ENCODE measurements at regions not wholly inside any gene's neighbourhood (a gene's known extent, or its start where the extent isn't known, plus 50 kb on each side); places are given as distances from the start of the nearest gene placed in this dataset.
"Not testable (repeated sequence)": the region's sequence is repeated elsewhere in the genome, so short reads cannot be mapped to it uniquely, and the experiment has no call there.

DNA sequence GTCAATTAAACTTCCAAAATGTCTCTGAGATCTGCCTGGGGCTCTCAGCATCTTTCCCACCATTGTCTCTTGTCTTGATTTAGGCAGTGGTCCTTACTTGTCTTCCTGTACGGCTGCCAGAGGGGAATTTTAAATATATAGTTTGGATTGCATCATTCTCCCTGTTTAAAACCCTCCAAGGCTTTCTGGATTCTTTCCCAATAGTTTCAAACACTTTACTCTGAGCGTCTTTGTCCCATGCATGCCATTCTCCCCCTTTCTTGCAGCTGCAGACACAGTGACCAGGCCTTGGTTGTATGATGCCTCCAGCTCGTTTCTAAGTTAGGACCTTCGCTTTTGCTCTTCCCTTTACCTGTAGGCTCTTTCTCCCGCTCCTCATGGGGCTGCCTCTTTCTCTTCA lies 323.3 kb upstream of the CTNNB1 start:
- no peaks in the 10 kb centered on the region for H3K36me3 Mint-ChIP-seq (ENCODE audit: low read depth)

DNA sequence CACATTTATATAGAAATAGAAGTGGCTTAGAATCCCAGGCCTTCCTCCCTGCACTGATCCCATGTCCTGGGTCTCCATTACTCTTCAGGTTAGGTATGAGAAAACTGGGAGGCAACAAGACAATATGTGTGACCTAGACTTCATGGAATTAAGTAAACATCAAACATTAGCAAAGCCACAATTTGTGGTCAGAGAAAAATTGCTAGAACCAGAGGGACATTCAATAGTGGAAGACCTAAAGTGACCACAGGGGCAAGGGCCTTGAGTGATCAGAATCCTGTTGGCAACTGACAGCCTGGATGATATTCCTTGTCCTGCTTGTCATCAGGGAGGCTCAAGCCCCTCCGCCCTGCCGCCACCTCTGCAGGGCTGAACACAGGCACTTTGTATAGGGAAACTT lies 322.8 kb upstream of the CTNNB1 start:
- no peak overlapping the region for H3K27ac Mint-ChIP-seq
- no peaks in the 10 kb centered on the region for H3K36me3 Mint-ChIP-seq (ENCODE audit: low read depth)
- H3K4me1 Mint-ChIP-seq (ENCODE audit: low read depth): no peaks in the 10 kb centered on the region
- H3K9me3 Mint-ChIP-seq: no peaks in the 10 kb centered on the region
- intact Hi-C loops (cut with micrococcal nuclease): no loop called here
- no peaks in the 10 kb centered on the region for H3K27me3 Mint-ChIP-seq (ENCODE audit: low read depth)
- CTCF ChIA-PET: no interaction called here
- no peak overlapping the region for H3K4me3 Mint-ChIP-seq
- no peak for DNase-seq

More for the DNA sequence above, 323.3 kb upstream of the CTNNB1 start:
- Mint-ChIP-seq H3K4me1 (ENCODE audit: low read depth) (no peaks in the 10 kb centered on the region), H3K4me3 (no peak overlapping the region), H3K27me3 (ENCODE audit: low read depth) (no peaks in the 10 kb centered on the region), H3K27ac (no peak overlapping the region), H3K9me3 (no peaks in the 10 kb centered on the region)
- DNase-seq: no peak
- CTCF ChIA-PET: no interaction called here
- intact Hi-C loops (cut with micrococcal nuclease): no loop called here

- Mint-ChIP-seq H3K4me3 (no peak overlapping the region), H3K27ac (no peak overlapping the region), H3K36me3 (ENCODE audit: low read depth) (no peaks in the 10 kb centered on the region), H3K9me3 (no peaks in the 10 kb centered on the region), H3K27me3 (ENCODE audit: low read depth) (no peaks in the 10 kb centered on the region), H3K4me1 (ENCODE audit: low read depth) (no peaks in the 10 kb centered on the region)
- no peak for DNase-seq
- CTCF ChIA-PET: no interaction called here
- intact Hi-C loops (cut with micrococcal nuclease): no loop called here
Measured at GRCh38 chr3:40877631-40878463, 321.5 kb upstream of the CTNNB1 start.

DNA sequence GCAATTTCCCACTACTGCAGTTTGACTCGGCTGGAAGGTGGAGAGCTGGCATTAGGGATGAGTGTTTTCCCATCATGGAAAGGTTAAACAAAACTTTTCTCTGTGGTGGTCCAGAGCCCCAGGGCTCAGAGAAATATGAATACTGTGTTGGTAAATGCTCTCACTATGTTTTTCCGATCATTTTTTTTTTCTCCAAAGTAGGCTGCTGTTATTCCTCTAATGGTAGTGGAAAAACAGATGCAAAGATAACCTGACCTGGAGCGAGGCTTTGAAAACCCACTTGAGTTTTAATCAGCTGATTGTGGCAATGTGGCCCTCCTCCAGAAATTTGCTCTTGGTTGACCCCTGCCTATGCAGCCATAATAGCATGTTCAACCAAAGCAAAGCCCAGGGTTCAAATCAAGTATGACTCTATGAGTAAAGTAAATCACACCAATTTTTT lies 320.8 kb upstream of the CTNNB1 start:
- DNase-seq: no peak
- no peak overlapping the region for H3K27ac Mint-ChIP-seq
- CTCF ChIA-PET: no interaction called here
- no peaks in the 10 kb centered on the region for H3K27me3 Mint-ChIP-seq (ENCODE audit: low read depth)
- intact Hi-C loops (cut with micrococcal nuclease): no loop called here
- no peaks in the 10 kb centered on the region for H3K36me3 Mint-ChIP-seq (ENCODE audit: low read depth)
- no peak overlapping the region for H3K4me3 Mint-ChIP-seq
- no peaks in the 10 kb centered on the region for H3K4me1 Mint-ChIP-seq (ENCODE audit: low read depth)
- H3K9me3 Mint-ChIP-seq: no peaks in the 10 kb centered on the region

GRCh38 chr3:40885430-40885829 lies 313.9 kb upstream of the CTNNB1 start:
- intact Hi-C loops (cut with micrococcal nuclease): no loop called here
- Mint-ChIP-seq H3K27me3 (ENCODE audit: low read depth) (no peaks in the 10 kb centered on the region), H3K4me1 (ENCODE audit: low read depth) (no peaks in the 10 kb centered on the region), H3K9me3 (no peaks in the 10 kb centered on the region), H3K4me3 (no peak overlapping the region), H3K27ac (no peak overlapping the region), H3K36me3 (ENCODE audit: low read depth) (no peaks in the 10 kb centered on the region)
- CTCF ChIA-PET: no interaction called here
- DNase-seq: no peak

GRCh38 chr3:40886660-40887425 lies 312.5 kb upstream of the CTNNB1 start:
- Mint-ChIP-seq H3K4me1 (ENCODE audit: low read depth) (no peaks in the 10 kb centered on the region), H3K9me3 (no peaks in the 10 kb centered on the region), H3K27ac (no peak overlapping the region), H3K4me3 (no peak overlapping the region), H3K36me3 (ENCODE audit: low read depth) (no peaks in the 10 kb centered on the region), H3K27me3 (ENCODE audit: low read depth) (no peaks in the 10 kb centered on the region)
- CTCF ChIA-PET: no interaction called here
- intact Hi-C loops (cut with micrococcal nuclease): no loop called here
- no peak for DNase-seq

- Mint-ChIP-seq H3K27ac (no peak overlapping the region), H3K4me3 (no peak overlapping the region), H3K4me1 (ENCODE audit: low read depth) (no peaks in the 10 kb centered on the region), H3K36me3 (ENCODE audit: low read depth) (no peaks in the 10 kb centered on the region), H3K9me3 (no peaks in the 10 kb centered on the region), H3K27me3 (ENCODE audit: low read depth) (peaks cover 2% of the 10 kb centered on the region)
- DNase-seq: no peak
- intact Hi-C loops (cut with micrococcal nuclease): no loop called here
- CTCF ChIA-PET: interaction anchor here (0.6 kb wide), 1 partner anchor 1150 kb away, joined by 6 read pairs; no protein-coding TSS in a partner anchor
Measured at GRCh38 chr3:40891186-40891585, 308.1 kb upstream of the CTNNB1 start.

GRCh38 chr3:40895109-40895508 lies 304.2 kb upstream of the CTNNB1 start:
- H3K4me3 Mint-ChIP-seq: no peak overlapping the region

GRCh38 chr3:40899286-40899712 lies 300.0 kb upstream of the CTNNB1 start:
- Mint-ChIP-seq H3K27ac (no peak overlapping the region), H3K4me3 (no peak overlapping the region), H3K9me3 (no peaks in the 10 kb centered on the region), H3K4me1 (ENCODE audit: low read depth) (no peaks in the 10 kb centered on the region), H3K27me3 (ENCODE audit: low read depth) (peaks cover 2% of the 10 kb centered on the region), H3K36me3 (ENCODE audit: low read depth) (no peaks in the 10 kb centered on the region)
- CTCF ChIA-PET: interaction anchor here (0.6 kb wide), 1 partner anchor 318 kb away, joined by 3 read pairs; no protein-coding TSS in a partner anchor
- intact Hi-C loops (cut with micrococcal nuclease): no loop called here
- DNase-seq: no peak

More at GRCh38 chr3:40895109-40895508, 304.2 kb upstream of the CTNNB1 start:
- Mint-ChIP-seq H3K36me3 (ENCODE audit: low read depth) (no peaks in the 10 kb centered on the region), H3K4me1 (ENCODE audit: low read depth) (no peaks in the 10 kb centered on the region), H3K27me3 (ENCODE audit: low read depth) (peaks cover 2% of the 10 kb centered on the region), H3K27ac (no peak overlapping the region), H3K9me3 (no peaks in the 10 kb centered on the region)
- no peak for DNase-seq
- CTCF ChIA-PET: no interaction called here
- intact Hi-C loops (cut with micrococcal nuclease): no loop called here

DNA sequence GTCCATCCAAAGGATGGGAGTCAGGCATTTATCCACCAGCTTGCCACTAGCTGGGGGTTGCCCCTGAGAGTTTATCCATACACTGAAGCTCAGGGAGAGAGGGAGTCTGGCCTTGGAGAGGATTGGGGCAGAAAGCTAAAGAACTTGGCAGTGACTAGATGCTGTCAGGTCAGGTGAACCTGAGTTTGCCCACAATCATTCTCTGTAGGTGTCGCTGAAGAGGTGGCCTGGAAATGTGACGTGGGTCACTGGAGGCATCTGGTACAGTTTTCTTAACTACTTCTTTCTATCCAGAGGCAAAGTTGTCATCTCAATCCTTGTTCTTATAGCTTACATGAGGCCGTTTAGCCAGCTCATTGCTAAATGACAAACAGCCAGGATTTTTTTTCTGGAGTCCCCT lies 298.0 kb upstream of the CTNNB1 start:
- no peaks in the 10 kb centered on the region for H3K27me3 Mint-ChIP-seq (ENCODE audit: low read depth)
- H3K36me3 Mint-ChIP-seq (ENCODE audit: low read depth): no peaks in the 10 kb centered on the region
- H3K4me3 Mint-ChIP-seq: no peak overlapping the region
- intact Hi-C loops (cut with micrococcal nuclease): no loop called here
- no peaks in the 10 kb centered on the region for H3K4me1 Mint-ChIP-seq (ENCODE audit: low read depth)
- H3K27ac Mint-ChIP-seq: no peak overlapping the region
- peaks cover 2% of the 10 kb centered on the region for H3K9me3 Mint-ChIP-seq
- no peak for DNase-seq
- CTCF ChIA-PET: interaction anchor here (0.7 kb wide), 1 partner anchor 31 kb away, joined by 4 read pairs; no protein-coding TSS in a partner anchor

GRCh38 chr3:40901796-40902195 lies 297.5 kb upstream of the CTNNB1 start:
- no peaks in the 10 kb centered on the region for H3K36me3 Mint-ChIP-seq (ENCODE audit: low read depth)
- CTCF ChIA-PET: interaction anchor here (0.7 kb wide), 1 partner anchor 32 kb away, joined by 4 read pairs; no protein-coding TSS in a partner anchor
- DNase-seq: no peak
- no peak overlapping the region for H3K27ac Mint-ChIP-seq
- intact Hi-C loops (cut with micrococcal nuclease): no loop called here
- no peaks in the 10 kb centered on the region for H3K27me3 Mint-ChIP-seq (ENCODE audit: low read depth)
- peaks cover 2% of the 10 kb centered on the region for H3K9me3 Mint-ChIP-seq
- no peak overlapping the region for H3K4me3 Mint-ChIP-seq
- no peaks in the 10 kb centered on the region for H3K4me1 Mint-ChIP-seq (ENCODE audit: low read depth)

GRCh38 chr3:40907907-40908465 lies 291.3 kb upstream of the CTNNB1 start:
- not testable (repeated sequence) for H3K27me3 Mint-ChIP-seq (ENCODE audit: low read depth)

More at GRCh38 chr3:40907907-40908465, 291.3 kb upstream of the CTNNB1 start:
- H3K4me1 Mint-ChIP-seq (ENCODE audit: low read depth); H3K36me3 Mint-ChIP-seq (ENCODE audit: low read depth); DNase-seq; H3K9me3 Mint-ChIP-seq; H3K4me3 Mint-ChIP-seq; CTCF ChIA-PET; H3K27ac Mint-ChIP-seq; intact Hi-C loops (cut with micrococcal nuclease): not testable (repeated sequence)

Data from activated naive CD4-positive, alpha-beta T cell treated with anti-CD3 and anti-CD28 coated beads for 36 hours (primary cell).